GM19395 (cell line): ENCODE measurements at regions not wholly inside any gene's neighbourhood (a gene's known extent, or its start where the extent isn't known, plus 50 kb on each side); places are given as distances from the start of the nearest gene placed in this dataset.

ENCODE experiments used
- ATAC-seq: cut with Tn5 transposase; IDR thresholded peaks from one replicate; pipeline ENCODE4 v1.9.1; 2021; ENCODE audit warnings: mild to moderate bottlenecking, moderate library complexity; ENCODE audit not compliant: unreplicated experiment

DNA sequence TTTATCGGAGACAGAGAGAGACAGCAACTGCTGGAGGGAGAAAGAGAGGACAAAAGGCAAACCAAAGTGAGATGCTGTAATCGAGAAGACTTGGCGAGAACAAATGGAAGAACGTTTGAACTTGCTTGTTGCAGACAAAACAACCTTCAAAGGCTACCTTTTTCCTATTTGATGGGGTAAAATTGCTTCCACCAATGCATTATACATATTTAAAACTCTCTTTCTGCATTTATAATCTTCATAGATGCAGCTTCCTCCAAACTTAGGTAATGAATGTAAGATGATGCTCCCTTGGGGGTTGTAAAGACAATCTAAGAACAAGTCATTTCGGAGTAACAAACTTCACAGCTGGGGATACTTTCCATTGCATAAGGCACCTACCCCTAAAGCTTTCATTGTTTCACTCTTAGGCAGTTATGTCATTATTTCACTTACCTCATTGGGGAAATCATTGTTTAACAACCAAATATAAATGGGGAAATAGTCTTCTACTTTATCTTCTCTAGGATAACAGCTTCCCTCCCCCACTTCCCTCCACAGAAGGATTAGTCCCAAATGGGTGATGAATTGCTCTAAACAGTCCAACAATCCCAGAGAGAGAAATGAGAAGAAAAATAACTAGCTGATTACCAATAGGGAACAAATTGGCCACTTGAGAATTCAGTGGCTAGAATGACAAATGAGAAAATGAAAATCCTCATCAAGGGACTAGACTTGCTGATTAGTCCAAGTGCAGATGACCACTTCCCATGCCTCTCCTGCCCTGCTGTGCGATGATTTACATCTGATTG is 269.8 kb upstream of the ADAMTS9 start:
- no peak for ATAC-seq

GRCh38 chr3:64956711-64957325 is 269.0 kb upstream of the ADAMTS9 start:
- ATAC-seq, result no peak

DNA sequence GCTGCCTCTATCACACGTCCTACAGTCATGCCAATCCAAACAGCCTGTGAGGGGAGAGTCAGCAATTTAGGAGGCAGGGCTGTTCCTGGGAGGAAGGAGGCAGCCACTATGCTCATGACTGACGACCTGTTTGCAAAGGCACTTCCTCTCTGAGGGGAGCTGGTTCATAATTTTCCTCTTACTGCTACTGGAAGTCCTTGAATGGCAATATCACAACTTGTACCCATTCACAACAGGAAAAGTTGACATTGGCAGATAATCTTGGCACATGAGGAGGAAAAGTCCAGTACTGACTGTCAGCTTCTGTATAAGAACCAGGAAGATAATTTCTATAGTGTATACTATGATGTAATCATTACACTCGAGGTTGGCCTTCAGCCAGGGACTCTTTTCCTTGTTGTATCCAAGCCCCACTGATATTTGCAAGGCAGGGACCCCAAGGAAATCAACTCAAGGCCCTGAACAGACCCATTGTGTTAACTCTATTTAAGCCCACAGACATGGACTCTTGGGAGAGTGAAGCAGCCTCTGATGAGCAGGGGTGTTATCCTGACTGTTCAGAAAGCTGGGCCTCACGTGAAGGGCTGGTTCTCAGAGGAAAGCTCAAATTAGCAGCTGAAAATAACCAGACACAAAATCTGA is 267.3 kb upstream of the ADAMTS9 start:
- no peak for ATAC-seq

GRCh38 chr3:64945171-64945729 is 257.4 kb upstream of the ADAMTS9 start:
- ATAC-seq, result no peak

DNA sequence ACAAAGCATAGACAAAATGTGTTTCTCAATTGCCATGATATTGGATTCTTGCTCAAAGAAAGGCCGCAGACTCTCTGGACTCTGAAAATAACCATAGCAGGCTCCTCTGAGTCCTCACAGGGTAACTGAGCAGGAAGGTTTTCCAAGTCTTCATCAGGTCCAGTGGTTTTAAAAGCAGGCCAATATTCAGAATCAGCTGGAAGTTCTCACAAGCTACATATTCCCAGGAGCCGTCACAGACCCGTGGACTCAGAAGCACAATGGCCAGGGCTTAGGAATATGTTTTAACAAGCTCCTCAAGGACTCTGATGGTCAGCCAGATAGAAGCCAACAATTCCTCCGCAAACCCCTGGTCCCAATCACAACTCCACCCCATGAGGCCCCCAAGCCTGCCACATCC is 256.1 kb upstream of the ADAMTS9 start:
- ATAC-seq, result no peak

- ATAC-seq, result no peak
Measured at GRCh38 chr3:64940596-64941348, 253.0 kb upstream of the ADAMTS9 start.

DNA sequence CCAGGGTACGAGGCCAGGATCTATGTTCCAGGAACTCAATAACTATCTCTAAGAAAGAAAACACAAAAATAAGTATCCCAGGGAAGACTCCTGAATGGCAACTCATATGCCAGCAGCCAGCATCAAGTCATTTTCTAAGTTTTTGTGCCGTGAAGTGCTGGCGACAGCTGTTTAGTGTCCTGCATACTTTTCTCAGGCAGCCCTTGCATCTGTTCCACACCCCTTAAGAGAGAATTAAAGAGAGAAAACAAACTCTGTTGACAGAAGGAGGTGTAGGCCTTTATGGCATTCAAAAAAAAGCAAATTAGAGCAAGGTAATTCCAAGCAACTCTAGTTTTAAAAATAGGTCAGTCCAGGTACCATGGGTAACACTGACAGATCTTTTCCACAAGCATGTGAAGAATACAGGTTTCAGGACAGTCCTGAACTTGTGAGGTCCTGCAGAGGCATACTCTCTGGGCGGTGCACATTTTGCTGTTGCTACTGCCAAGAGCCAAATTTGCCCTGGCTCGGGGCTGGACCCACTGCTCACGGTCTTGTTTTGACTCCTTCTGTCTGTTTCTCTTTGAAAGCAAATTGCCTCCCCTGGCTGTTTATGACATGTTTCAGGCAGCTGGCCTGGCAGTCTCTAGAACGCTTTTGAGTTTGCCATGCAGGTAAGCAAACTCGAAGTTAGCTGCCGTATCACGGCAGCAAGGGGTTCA is 252.1 kb upstream of the ADAMTS9 start:
- no peak for ATAC-seq

DNA sequence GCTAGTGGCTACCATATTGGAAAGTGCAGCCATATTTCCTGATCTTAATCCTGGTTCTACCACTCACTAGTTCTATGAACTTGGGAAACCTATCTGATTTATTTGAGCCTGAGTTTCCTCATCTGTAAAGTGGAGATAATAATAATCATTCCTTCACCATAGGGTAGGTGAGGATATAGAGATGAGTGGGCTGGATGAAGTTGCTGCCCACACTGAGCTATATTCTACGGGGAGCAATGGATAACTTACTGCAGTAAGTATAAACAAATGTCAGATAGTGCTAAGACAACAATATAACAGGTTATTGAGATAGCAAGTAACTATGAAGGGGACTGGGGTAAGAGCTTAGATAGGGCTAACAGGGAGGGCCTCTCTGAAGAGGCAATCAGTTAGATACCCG is 251.5 kb upstream of the ADAMTS9 start:
- no peak for ATAC-seq

- no peak for ATAC-seq
Measured at GRCh38 chr3:64936556-64936955, 248.8 kb upstream of the ADAMTS9 start.

DNA sequence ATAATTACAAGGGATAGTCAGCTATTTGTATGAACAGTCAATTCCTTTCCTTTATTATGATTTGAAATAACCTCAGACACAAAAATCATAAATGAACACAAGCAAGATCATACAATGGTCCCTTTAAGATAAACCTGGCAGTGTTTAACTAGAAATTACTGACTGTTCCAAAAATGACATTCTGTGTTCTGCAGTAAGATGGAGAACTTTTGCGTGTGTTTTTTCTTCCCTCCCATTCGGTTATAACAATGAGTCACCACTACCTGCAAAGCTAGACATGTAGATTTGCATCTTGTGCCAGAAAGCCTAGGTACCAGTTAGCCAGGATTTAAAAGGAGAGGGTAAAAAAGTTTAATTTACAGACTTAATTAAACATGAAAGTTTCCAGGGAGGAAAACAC is 248.2 kb upstream of the ADAMTS9 start:
- ATAC-seq, result no peak

DNA sequence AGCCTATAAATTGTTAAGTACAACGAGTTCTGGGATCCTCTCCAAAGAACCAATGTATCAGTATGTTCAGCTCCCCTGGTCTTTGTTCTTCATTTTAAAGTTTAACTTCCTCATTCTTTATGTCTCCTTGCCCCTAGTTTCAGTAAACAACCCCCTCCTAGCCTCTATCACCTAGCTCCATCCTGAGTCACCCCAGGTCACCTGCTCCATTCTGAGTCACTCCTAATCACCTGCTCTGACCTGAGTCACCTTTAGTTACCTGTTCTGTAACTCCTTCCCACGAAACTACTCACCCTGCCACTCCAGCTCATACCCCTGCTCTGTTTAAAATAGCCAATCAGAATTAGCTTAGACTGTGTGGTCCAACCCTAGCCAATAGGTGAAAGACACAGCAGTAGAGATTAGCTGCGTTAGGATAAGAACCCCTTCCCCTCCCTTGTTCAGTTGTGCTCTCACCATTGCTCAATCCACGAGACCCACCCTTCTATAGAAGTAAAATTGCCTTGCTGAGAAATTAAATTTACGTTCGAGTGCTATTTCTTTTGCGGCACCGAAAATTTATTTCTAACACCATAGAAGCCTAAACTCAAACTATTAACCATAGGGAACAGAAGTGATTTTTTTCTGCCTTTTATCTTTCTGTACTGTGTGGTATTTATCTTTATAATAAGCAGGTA is 245.0 kb upstream of the ADAMTS9 start:
- ATAC-seq, result no peak

DNA sequence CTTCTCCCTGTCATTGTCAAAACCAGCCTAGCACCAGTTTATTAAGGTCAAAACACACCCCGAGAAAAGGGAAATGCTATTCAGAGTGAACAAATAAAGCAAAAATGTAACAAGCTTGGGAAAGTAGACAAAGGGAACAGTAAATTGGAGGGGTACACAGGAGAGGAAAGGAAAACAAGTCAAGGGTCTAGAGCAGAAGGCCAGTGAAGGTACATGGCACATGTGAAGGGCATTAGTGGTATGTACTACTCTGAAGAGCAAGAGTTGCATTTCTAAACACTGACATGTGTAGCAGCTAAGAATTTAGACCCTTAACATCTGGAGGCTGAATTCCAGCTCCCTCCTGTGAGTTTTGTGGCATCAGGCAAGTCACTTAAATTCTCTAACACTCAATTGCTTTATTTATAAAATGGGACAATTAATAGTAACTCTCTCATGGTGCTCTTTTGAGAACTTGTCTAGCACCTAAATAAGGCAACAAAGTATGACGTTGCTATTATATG is 244.3 kb upstream of the ADAMTS9 start:
- ATAC-seq, result no peak

- ATAC-seq, result no peak
Measured at GRCh38 chr3:64930891-64931290, 243.1 kb upstream of the ADAMTS9 start.

DNA sequence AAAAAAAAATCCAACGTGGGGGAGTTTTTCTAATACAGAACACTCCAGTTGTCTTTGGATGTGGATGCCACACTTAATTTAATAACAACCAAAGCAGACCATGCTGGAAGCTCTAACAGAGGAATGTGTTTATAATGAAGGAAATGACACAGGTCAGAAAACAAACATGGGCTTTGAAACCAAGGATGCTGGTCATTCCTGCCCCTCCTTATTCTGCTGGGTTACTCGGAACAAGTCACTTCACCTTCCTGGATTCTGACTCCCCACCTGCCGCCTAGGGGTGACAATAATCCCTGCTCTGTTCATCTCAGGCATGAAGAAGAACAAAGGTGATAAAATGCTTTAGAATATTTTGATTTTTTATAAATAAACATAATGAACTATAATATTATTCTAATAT is 240.9 kb upstream of the ADAMTS9 start:
- no peak for ATAC-seq

DNA sequence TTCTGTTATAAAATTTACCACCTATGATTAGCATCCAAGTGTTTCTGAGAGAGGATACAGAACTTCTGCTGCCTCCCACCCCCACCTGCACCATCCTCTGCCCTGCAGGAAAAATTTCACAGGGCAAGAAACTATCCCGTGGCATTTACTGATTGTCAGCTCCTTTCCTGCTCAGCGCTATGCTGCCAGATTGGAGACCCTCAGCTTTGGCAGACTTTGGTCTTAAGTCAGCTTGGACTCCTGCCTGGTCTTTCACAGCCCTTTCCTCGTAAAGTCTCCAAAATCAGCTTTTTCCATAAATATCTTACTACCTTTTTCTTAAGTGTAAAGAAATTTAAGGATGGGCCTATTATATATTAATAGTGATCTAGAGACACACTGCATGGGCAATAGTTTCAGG is 239.9 kb upstream of the ADAMTS9 start:
- ATAC-seq, result no peak

DNA sequence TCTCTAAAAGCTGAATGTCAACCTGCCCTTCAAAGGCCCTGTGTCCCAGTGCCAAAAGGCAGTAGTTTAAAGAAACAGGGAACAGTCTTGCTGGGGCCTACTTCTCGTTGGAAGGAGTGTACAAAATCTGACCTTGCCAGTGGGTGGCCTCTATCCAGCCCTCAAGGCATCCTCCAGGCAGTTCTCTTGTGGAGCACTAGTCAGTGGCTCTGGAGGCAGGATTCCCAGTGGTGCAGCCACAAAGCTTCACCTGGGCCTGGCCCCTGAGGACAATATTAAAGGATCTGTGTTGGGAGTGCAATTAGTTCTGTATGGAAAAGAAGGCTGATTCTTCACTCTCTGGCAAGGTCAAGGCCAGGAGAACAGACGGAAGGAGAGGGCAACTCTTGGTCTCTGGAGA is 237.8 kb upstream of the ADAMTS9 start:
- ATAC-seq, result no peak

DNA sequence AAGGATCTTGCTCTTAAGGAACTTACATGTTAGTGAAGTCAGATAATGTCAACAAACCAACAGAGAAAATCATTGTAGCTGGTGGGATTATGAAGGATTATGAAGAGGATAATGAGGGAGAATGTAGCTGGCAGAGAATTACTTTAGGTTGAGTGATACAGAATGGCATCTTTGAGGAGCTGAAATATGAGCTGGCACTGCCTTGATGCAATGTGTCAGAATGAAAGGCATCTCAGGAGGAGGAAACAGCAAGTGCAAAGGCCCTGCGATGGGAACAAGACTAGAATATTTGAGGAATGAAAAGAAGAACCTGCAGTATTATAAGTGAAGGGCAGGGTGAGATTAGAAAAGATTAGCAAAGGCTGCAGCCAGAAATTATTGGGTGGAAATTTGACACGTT is 237.2 kb upstream of the ADAMTS9 start:
- ATAC-seq, result no peak

GRCh38 chr3:64922213-64922612 is 234.4 kb upstream of the ADAMTS9 start:
- ATAC-seq, result no peak

DNA sequence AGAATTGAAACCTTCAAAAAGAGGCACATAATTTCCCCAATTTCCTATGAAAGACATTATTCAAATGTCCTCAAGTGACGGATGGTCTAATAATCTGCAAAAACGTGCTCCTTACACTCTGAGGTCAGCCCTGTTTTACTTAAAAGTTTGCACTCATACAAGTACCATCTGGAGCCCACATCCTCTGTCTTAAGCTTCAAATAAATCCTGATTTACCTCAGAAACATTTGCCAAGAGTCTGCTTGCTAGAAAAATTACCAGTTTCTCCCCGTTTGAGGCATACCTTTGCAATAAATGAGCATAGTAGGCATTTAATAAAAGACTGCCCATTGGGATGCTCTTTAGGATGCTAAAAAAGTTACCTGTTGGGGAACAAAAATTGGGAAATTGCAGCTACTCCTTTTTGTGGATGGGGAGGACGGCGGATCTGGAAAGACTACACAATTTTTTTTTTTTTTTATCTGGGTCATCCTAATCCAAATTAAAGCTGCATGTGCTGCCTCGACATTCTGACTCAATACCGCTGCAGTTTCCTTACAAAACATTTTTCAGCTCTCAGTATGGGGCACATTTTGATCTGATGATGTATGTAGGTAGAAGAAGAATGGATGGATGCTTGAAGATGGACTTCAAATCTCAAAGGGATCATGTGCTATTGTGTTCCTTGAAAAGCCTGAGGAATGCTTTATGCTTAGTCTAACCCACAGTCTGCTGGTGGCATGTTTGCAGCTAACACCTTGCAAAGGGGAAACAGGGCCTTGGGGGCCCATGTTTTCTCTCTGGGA is 233.7 kb upstream of the ADAMTS9 start:
- ATAC-seq, result no peak
